ENCODE measurements at regions not wholly inside any gene's neighbourhood (a gene's known extent, or its start where the extent isn't known, plus 50 kb on each side); places are given as distances from the start of the nearest gene placed in this dataset.

- DNase-seq (ENCODE audit: low spot score in 2 of 2, unreplicated experiment in 2 of 2) = peak in 1 of 2 experiments; percentile 20
- H3K9me3 Mint-ChIP-seq = peaks cover 4% of the 10 kb centered on the region
- no peaks in the 10 kb centered on the region for H3K36me3 Mint-ChIP-seq
- H3K4me3 Mint-ChIP-seq = no peak overlapping the region
- peaks cover 4% of the 10 kb centered on the region for H3K27me3 Mint-ChIP-seq (ENCODE audit: low read depth)
- TF ChIP-seq CTCF (IDR thresholded peaks at IDR 0.05; ENCODE audit: unreplicated experiment) = no peak
- H3K4me1 Mint-ChIP-seq = no peaks in the 10 kb centered on the region
- no peak overlapping the region for H3K27ac Mint-ChIP-seq
These were observed 117.5 kb downstream of the DLL1 start for GRCh38 chr6:170173335-170173881.

- TF ChIP-seq CTCF (IDR thresholded peaks at IDR 0.05; ENCODE audit: unreplicated experiment) = no peak
- Mint-ChIP-seq H3K4me3 (no peak overlapping the region), H3K27me3 (ENCODE audit: low read depth) (peaks cover 4% of the 10 kb centered on the region), H3K27ac (no peak overlapping the region), H3K9me3 (peaks cover 4% of the 10 kb centered on the region), H3K4me1 (no peaks in the 10 kb centered on the region), H3K36me3 (no peaks in the 10 kb centered on the region)
- peak in 1 of 2 experiments; percentile 30 for DNase-seq (ENCODE audit: low spot score in 2 of 2, unreplicated experiment in 2 of 2)
These were observed 118.0 kb downstream of the DLL1 start for GRCh38 chr6:170172825-170173256.

DNA sequence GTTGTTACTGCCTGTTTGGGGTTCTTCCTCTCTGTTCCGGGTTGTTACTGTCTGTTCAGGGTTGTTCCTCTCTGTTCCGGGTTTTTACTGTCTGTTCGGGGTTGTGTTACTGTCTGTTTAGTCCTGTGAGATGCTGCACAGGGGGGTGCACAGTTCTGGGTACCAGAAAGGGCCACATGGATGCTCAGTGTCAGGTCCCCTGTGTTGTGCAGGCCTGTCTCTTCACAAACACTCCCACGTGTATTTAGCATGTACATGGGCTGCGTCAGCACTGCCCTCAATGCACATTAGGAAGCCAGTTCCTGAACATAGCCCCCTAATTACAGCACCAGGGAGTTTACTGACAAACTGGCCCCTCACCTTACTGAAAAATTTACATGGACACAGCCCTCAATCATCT is 118.5 kb downstream of the DLL1 start:
- no peaks in the 10 kb centered on the region for H3K36me3 Mint-ChIP-seq

GRCh38 chr6:170167657-170168159 is 123.2 kb downstream of the DLL1 start:
- peaks cover 10% of the 10 kb centered on the region for H3K27me3 Mint-ChIP-seq (ENCODE audit: low read depth)
- H3K27ac Mint-ChIP-seq = no peak overlapping the region
- peak in 1 of 2 experiments; percentile 10 for DNase-seq (ENCODE audit: low spot score in 2 of 2, unreplicated experiment in 2 of 2)
- H3K4me3 Mint-ChIP-seq = no peak overlapping the region
- no peak for TF ChIP-seq CTCF (IDR thresholded peaks at IDR 0.05; ENCODE audit: unreplicated experiment)
- peaks cover 4% of the 10 kb centered on the region for H3K9me3 Mint-ChIP-seq
- no peaks in the 10 kb centered on the region for H3K36me3 Mint-ChIP-seq
- H3K4me1 Mint-ChIP-seq = no peaks in the 10 kb centered on the region

More for the DNA sequence above, 118.5 kb downstream of the DLL1 start:
- no peaks in the 10 kb centered on the region for H3K4me1 Mint-ChIP-seq
- no peak overlapping the region for H3K27ac Mint-ChIP-seq
- H3K27me3 Mint-ChIP-seq (ENCODE audit: low read depth) = peaks cover 4% of the 10 kb centered on the region
- DNase-seq (ENCODE audit: low spot score in 2 of 2, unreplicated experiment in 2 of 2) = peak in 1 of 2 experiments; percentile 13
- TF ChIP-seq CTCF (IDR thresholded peaks at IDR 0.05; ENCODE audit: unreplicated experiment) = no peak
- no peak overlapping the region for H3K4me3 Mint-ChIP-seq
- H3K9me3 Mint-ChIP-seq = peaks cover 4% of the 10 kb centered on the region

GRCh38 chr6:170166511-170167122 is 124.3 kb downstream of the DLL1 start:
- peaks cover 8% of the 10 kb centered on the region for H3K27me3 Mint-ChIP-seq (ENCODE audit: low read depth)
- H3K4me3 Mint-ChIP-seq = no peak overlapping the region
- H3K27ac Mint-ChIP-seq = no peak overlapping the region
- peaks cover 4% of the 10 kb centered on the region for H3K9me3 Mint-ChIP-seq
- no peaks in the 10 kb centered on the region for H3K36me3 Mint-ChIP-seq
- no peak for DNase-seq (ENCODE audit: low spot score in 2 of 2, unreplicated experiment in 2 of 2)
- no peaks in the 10 kb centered on the region for H3K4me1 Mint-ChIP-seq
- no peak for TF ChIP-seq CTCF (IDR thresholded peaks at IDR 0.05; ENCODE audit: unreplicated experiment)
